HG03439 (cell line): ENCODE measurements at regions not wholly inside any gene's neighbourhood (a gene's known extent, or its start where the extent isn't known, plus 50 kb on each side); places are given as distances from the start of the nearest gene placed in this dataset.
"Not testable (repeated sequence)": the region's sequence is repeated elsewhere in the genome, so short reads cannot be mapped to it uniquely, and the experiment has no call there.

ENCODE experiments used
- ATAC-seq: cut with Tn5 transposase; IDR thresholded peaks from one replicate; pipeline ENCODE4 v1.9.1; 2021; ENCODE audit warnings: mild to moderate bottlenecking, moderate library complexity; ENCODE audit not compliant: unreplicated experiment

- not testable (repeated sequence) for ATAC-seq
These were observed 240.1 kb downstream of the ZNF92 start for GRCh38 chr7:65613644-65614289.

- not testable (repeated sequence) for ATAC-seq
These were observed 242.5 kb downstream of the ZNF92 start for GRCh38 chr7:65616111-65616510.

GRCh38 chr7:65620216-65620615, 246.6 kb downstream of the ZNF92 start:
- not testable (repeated sequence) for ATAC-seq

GRCh38 chr7:65621580-65622201, 248.0 kb downstream of the ZNF92 start:
- ATAC-seq, result not testable (repeated sequence)

- not testable (repeated sequence) for ATAC-seq
These were observed 241.6 kb upstream of the VKORC1L1 start for GRCh38 chr7:65631236-65631635.

GRCh38 chr7:65633587-65634404, 239.1 kb upstream of the VKORC1L1 start:
- ATAC-seq, result not testable (repeated sequence)

GRCh38 chr7:65638918-65639317, 234.0 kb upstream of the VKORC1L1 start:
- not testable (repeated sequence) for ATAC-seq

GRCh38 chr7:65639717-65640116, 233.2 kb upstream of the VKORC1L1 start:
- not testable (repeated sequence) for ATAC-seq

GRCh38 chr7:65643498-65643897, 229.4 kb upstream of the VKORC1L1 start:
- not testable (repeated sequence) for ATAC-seq

GRCh38 chr7:65647153-65647964, 225.5 kb upstream of the VKORC1L1 start:
- not testable (repeated sequence) for ATAC-seq

GRCh38 chr7:65651174-65651573, 221.7 kb upstream of the VKORC1L1 start:
- ATAC-seq, result not testable (repeated sequence)

GRCh38 chr7:65651826-65652592, 220.9 kb upstream of the VKORC1L1 start:
- ATAC-seq, result not testable (repeated sequence)

GRCh38 chr7:65652669-65653068, 220.2 kb upstream of the VKORC1L1 start:
- ATAC-seq, result not testable (repeated sequence)

GRCh38 chr7:65656494-65657188, 216.2 kb upstream of the VKORC1L1 start:
- ATAC-seq, result not testable (repeated sequence)

- not testable (repeated sequence) for ATAC-seq
These were observed 189.5 kb upstream of the VKORC1L1 start for GRCh38 chr7:65683362-65683761.

- not testable (repeated sequence) for ATAC-seq
These were observed 173.7 kb upstream of the VKORC1L1 start for GRCh38 chr7:65699026-65699714.

- not testable (repeated sequence) for ATAC-seq
These were observed 173.0 kb upstream of the VKORC1L1 start for GRCh38 chr7:65699715-65700356.

GRCh38 chr7:65719123-65719798, 153.6 kb upstream of the VKORC1L1 start:
- not testable (repeated sequence) for ATAC-seq
